NT2/D1 (cell line): ENCODE measurements at regions not wholly inside any gene's neighbourhood (a gene's known extent, or its start where the extent isn't known, plus 50 kb on each side); places are given as distances from the start of the nearest gene placed in this dataset.

ENCODE experiments used
- SUZ12 ChIP-seq: IDR thresholded peaks from 2 replicates; pipeline ENCODE4 v1.6.1; 2011; ENCODE audit not compliant: insufficient read length, insufficient read depth; ENCODE audit errors: extremely low read depth
- YY1 ChIP-seq: IDR thresholded peaks from 2 replicates; pipeline ENCODE4 v1.6.1; 2011; ENCODE audit not compliant: insufficient read length, insufficient read depth
- ZNF274 ChIP-seq: IDR thresholded peaks from 2 replicates; pipeline ENCODE4 v1.6.1; 2011; ENCODE audit warnings: mild to moderate bottlenecking, low read depth, low read length

- TF ChIP-seq ZNF274 (no peak), YY1 (no peak), SUZ12 (no peak)
These were observed 254.7 kb upstream of the PTER start for GRCh38 chr10:16182144-16182543.
